T-helper 2 cell treated with Interferon-gamma antibody and Interleukin-4, amounts not matched to agents 5 μg/mL and 100 μg/mL, for 36 hours (primary cell): ENCODE measurements at regions not wholly inside any gene's neighbourhood (a gene's known extent, or its start where the extent isn't known, plus 50 kb on each side); places are given as distances from the start of the nearest gene placed in this dataset.

Experiments used
- DNase-seq: peaks from one replicate; pipeline ENCODE4 v3.0.0; 2021; ENCODE audit warnings: low spot score
- H3K27ac Mint-ChIP-seq: one replicate; pipeline ENCODE4 v1.8.0; 2021; ENCODE audit warnings: mild to moderate bottlenecking, mixed read lengths
- H3K27me3 Mint-ChIP-seq: one replicate; pipeline ENCODE4 v1.8.0; 2021; ENCODE audit warnings: low read depth, mixed read lengths
- H3K36me3 Mint-ChIP-seq: one replicate; pipeline ENCODE4 v1.8.0; 2021; ENCODE audit warnings: low read depth, mixed read lengths
- H3K4me1 Mint-ChIP-seq: one replicate; pipeline ENCODE4 v1.8.0; 2021; ENCODE audit warnings: low read depth, mixed read lengths
- H3K4me3 Mint-ChIP-seq: one replicate; pipeline ENCODE4 v1.8.0; 2022; ENCODE audit warnings: mild to moderate bottlenecking, moderate library complexity, mixed read lengths
- H3K9me3 Mint-ChIP-seq: one replicate; pipeline ENCODE4 v1.8.0; 2021; ENCODE audit warnings: mixed read lengths

GRCh38 chr4:125992891-125993290 lies 678.1 kb downstream of the FAT4 start:
- Mint-ChIP-seq H3K9me3 (no peaks in the 10 kb centered on the region), H3K27me3 (no peaks in the 10 kb centered on the region), H3K4me3 (no peak overlapping the region), H3K36me3 (no peaks in the 10 kb centered on the region), H3K4me1 (no peaks in the 10 kb centered on the region), H3K27ac (no peak overlapping the region)
- no peak for DNase-seq

- no peak overlapping the region for H3K4me3 Mint-ChIP-seq
Measured at GRCh38 chr4:125994024-125994423, 679.3 kb downstream of the FAT4 start.

GRCh38 chr4:125994430-125994829 lies 679.7 kb downstream of the FAT4 start:
- H3K27ac Mint-ChIP-seq, result no peak overlapping the region
- H3K27me3 Mint-ChIP-seq, result no peaks in the 10 kb centered on the region
- H3K4me1 Mint-ChIP-seq, result no peaks in the 10 kb centered on the region
- no peaks in the 10 kb centered on the region for H3K36me3 Mint-ChIP-seq
- no peak for DNase-seq
- H3K9me3 Mint-ChIP-seq, result peaks cover 5% of the 10 kb centered on the region
- no peak overlapping the region for H3K4me3 Mint-ChIP-seq

More at GRCh38 chr4:125994024-125994423, 679.3 kb downstream of the FAT4 start:
- H3K4me1 Mint-ChIP-seq, result no peaks in the 10 kb centered on the region
- peaks cover 5% of the 10 kb centered on the region for H3K9me3 Mint-ChIP-seq
- no peaks in the 10 kb centered on the region for H3K27me3 Mint-ChIP-seq
- H3K36me3 Mint-ChIP-seq, result no peaks in the 10 kb centered on the region
- DNase-seq, result no peak
- no peak overlapping the region for H3K27ac Mint-ChIP-seq

- Mint-ChIP-seq H3K36me3 (no peaks in the 10 kb centered on the region), H3K27me3 (no peaks in the 10 kb centered on the region), H3K4me1 (no peaks in the 10 kb centered on the region), H3K4me3 (no peak overlapping the region), H3K9me3 (peaks cover 7% of the 10 kb centered on the region), H3K27ac (no peak overlapping the region)
- no peak for DNase-seq
Measured at GRCh38 chr4:126004941-126005340, 690.2 kb downstream of the FAT4 start.

- DNase-seq, result no peak
- H3K27ac Mint-ChIP-seq, result no peak overlapping the region
- H3K27me3 Mint-ChIP-seq, result no peaks in the 10 kb centered on the region
- no peaks in the 10 kb centered on the region for H3K36me3 Mint-ChIP-seq
- H3K4me1 Mint-ChIP-seq, result no peaks in the 10 kb centered on the region
- peaks cover 19% of the 10 kb centered on the region for H3K9me3 Mint-ChIP-seq
- H3K4me3 Mint-ChIP-seq, result no peak overlapping the region
Measured at GRCh38 chr4:126007142-126007541, 692.4 kb downstream of the FAT4 start.

GRCh38 chr4:126012691-126013290 lies 698.0 kb downstream of the FAT4 start:
- no peak for DNase-seq
- no peaks in the 10 kb centered on the region for H3K36me3 Mint-ChIP-seq
- H3K27me3 Mint-ChIP-seq, result no peaks in the 10 kb centered on the region
- H3K4me1 Mint-ChIP-seq, result no peaks in the 10 kb centered on the region
- no peak overlapping the region for H3K27ac Mint-ChIP-seq
- peaks cover 28% of the 10 kb centered on the region for H3K9me3 Mint-ChIP-seq
- H3K4me3 Mint-ChIP-seq, result no peak overlapping the region

GRCh38 chr4:126018274-126018673 lies 703.5 kb downstream of the FAT4 start:
- Mint-ChIP-seq H3K4me3 (no peak overlapping the region), H3K36me3 (no peaks in the 10 kb centered on the region), H3K27me3 (no peaks in the 10 kb centered on the region), H3K4me1 (no peaks in the 10 kb centered on the region), H3K27ac (no peak overlapping the region), H3K9me3 (peaks cover 10% of the 10 kb centered on the region)
- DNase-seq, result no peak

GRCh38 chr4:126023896-126024295 lies 709.1 kb downstream of the FAT4 start:
- no peaks in the 10 kb centered on the region for H3K4me1 Mint-ChIP-seq
- no peaks in the 10 kb centered on the region for H3K27me3 Mint-ChIP-seq

GRCh38 chr4:126027601-126028000 lies 712.8 kb downstream of the FAT4 start:
- H3K9me3 Mint-ChIP-seq, result peaks cover 20% of the 10 kb centered on the region
- H3K27ac Mint-ChIP-seq, result no peak overlapping the region
- DNase-seq, result no peak
- H3K4me3 Mint-ChIP-seq, result no peak overlapping the region
- H3K36me3 Mint-ChIP-seq, result no peaks in the 10 kb centered on the region
- H3K27me3 Mint-ChIP-seq, result no peaks in the 10 kb centered on the region
- no peaks in the 10 kb centered on the region for H3K4me1 Mint-ChIP-seq

More at GRCh38 chr4:126023896-126024295, 709.1 kb downstream of the FAT4 start:
- no peak for DNase-seq
- Mint-ChIP-seq H3K4me3 (no peak overlapping the region), H3K27ac (no peak overlapping the region), H3K9me3 (peaks cover 14% of the 10 kb centered on the region), H3K36me3 (no peaks in the 10 kb centered on the region)

GRCh38 chr4:126028876-126029275 lies 714.1 kb downstream of the FAT4 start:
- Mint-ChIP-seq H3K36me3 (no peaks in the 10 kb centered on the region), H3K4me1 (no peaks in the 10 kb centered on the region), H3K27me3 (no peaks in the 10 kb centered on the region), H3K4me3 (no peak overlapping the region), H3K9me3 (peaks cover 25% of the 10 kb centered on the region), H3K27ac (no peak overlapping the region)
- no peak for DNase-seq

- no peak overlapping the region for H3K27ac Mint-ChIP-seq
- no peaks in the 10 kb centered on the region for H3K27me3 Mint-ChIP-seq
Measured at GRCh38 chr4:126037231-126037630, 722.5 kb downstream of the FAT4 start.

GRCh38 chr4:126038502-126039144 lies 723.9 kb downstream of the FAT4 start:
- no peak overlapping the region for H3K27ac Mint-ChIP-seq

More at GRCh38 chr4:126037231-126037630, 722.5 kb downstream of the FAT4 start:
- Mint-ChIP-seq H3K9me3 (peaks cover 7% of the 10 kb centered on the region), H3K4me1 (no peaks in the 10 kb centered on the region), H3K36me3 (no peaks in the 10 kb centered on the region), H3K4me3 (no peak overlapping the region)
- no peak for DNase-seq

GRCh38 chr4:126046081-126046614 lies 731.4 kb downstream of the FAT4 start:
- Mint-ChIP-seq H3K4me1 (no peaks in the 10 kb centered on the region), H3K36me3 (no peaks in the 10 kb centered on the region), H3K4me3 (no peak overlapping the region), H3K9me3 (peaks cover 5% of the 10 kb centered on the region), H3K27me3 (no peaks in the 10 kb centered on the region), H3K27ac (no peak overlapping the region)
- DNase-seq, result no peak

More at GRCh38 chr4:126038502-126039144, 723.9 kb downstream of the FAT4 start:
- Mint-ChIP-seq H3K36me3 (no peaks in the 10 kb centered on the region), H3K27me3 (no peaks in the 10 kb centered on the region), H3K4me1 (no peaks in the 10 kb centered on the region), H3K4me3 (no peak overlapping the region), H3K9me3 (no peaks in the 10 kb centered on the region)
- DNase-seq, result no peak

GRCh38 chr4:126047114-126047513 lies 732.4 kb downstream of the FAT4 start:
- Mint-ChIP-seq H3K27me3 (no peaks in the 10 kb centered on the region), H3K36me3 (no peaks in the 10 kb centered on the region), H3K9me3 (peaks cover 5% of the 10 kb centered on the region), H3K4me3 (no peak overlapping the region), H3K4me1 (no peaks in the 10 kb centered on the region), H3K27ac (no peak overlapping the region)
- no peak for DNase-seq
